BJ (cell line): ENCODE measurements at regions not wholly inside any gene's neighbourhood (a gene's known extent, or its start where the extent isn't known, plus 50 kb on each side); places are given as distances from the start of the nearest gene placed in this dataset. TPM values are rescaled to one million over a fixed set of nuclear protein-coding genes. Genes with fewer than 3 reads are reported as not detected.

Source experiments
- CTCF ChIA-PET: fragments of 350-600 bp; formaldehyde crosslinking; extraction: SDS; loops from one replicate; lab custom pipeline; 2021; ENCODE audit warnings: antibody characterized with exemption, inconsistent platforms; lab: Yijun Ruan, JAX
- POLR2A ChIA-PET: fragments of 300-600 bp; sonication (Branson Sonifier 250); formaldehyde crosslinking; extraction: SDS; loops from one replicate; lab custom pipeline; 2021; ENCODE audit warnings: antibody characterized with exemption; lab: Charles Lee
- DNase-seq: peaks from one replicate; pipeline ENCODE4 v3.0.0-alpha.2; 2011; ENCODE audit warnings: low read depth
- H3K27me3 ChIP-seq: 2 replicates; pipeline ENCODE4 v1.6.0; 2011; ENCODE audit warnings: low read length; ENCODE audit not compliant: control insufficient read depth, insufficient read depth
- H3K36me3 ChIP-seq: 2 replicates; pipeline ENCODE4 v1.5.1; 2011; ENCODE audit warnings: low read length; ENCODE audit not compliant: control insufficient read depth, insufficient read depth
- H3K4me3 ChIP-seq: 2 replicates; pipeline ENCODE4 v1.5.1; 2011; ENCODE audit warnings: low read depth, mild to moderate bottlenecking, control low read depth, low read length
- CTCF ChIP-seq: IDR thresholded peaks from 2 replicates; pipeline ENCODE4 v1.5.1; 2011; ENCODE audit warnings: low read depth, mild to moderate bottlenecking, control low read depth, inconsistent platforms, low read length, moderate library complexity; ENCODE audit not compliant: insufficient read depth
- small RNA-seq: library from RNA; depleted of rRNA; stranded (forward); fragments of <200 nt; gene quantifications from one replicate; pipeline ENCODE3, GENCODE V24; 2012; ENCODE audit warnings: low replicate concordance, low read depth; ENCODE audit not compliant: insufficient read length

GRCh38 chr18:54530285-54530684 lies 60.8 kb upstream of the DYNAP start:
- no peaks in the 10 kb centered on the region for H3K36me3 ChIP-seq
- H3K4me3 ChIP-seq: no peak overlapping the region
- TF ChIP-seq CTCF: no peak
- CTCF ChIA-PET: no interaction called here
- POLR2A ChIA-PET: no interaction called here
- no peaks in the 10 kb centered on the region for H3K27me3 ChIP-seq
- DNase-seq: no peak

- Histone ChIP-seq H3K36me3 (no peaks in the 10 kb centered on the region), H3K27me3 (no peaks in the 10 kb centered on the region), H3K4me3 (no peak overlapping the region)
- no peak for DNase-seq
- ChIA-PET CTCF (no interaction called here), POLR2A (no interaction called here)
- no peak for TF ChIP-seq CTCF
Observed at GRCh38 chr18:54531402-54532065, 59.5 kb upstream of the DYNAP start.

GRCh38 chr18:54532222-54532621 lies 58.8 kb upstream of the DYNAP start:
- ChIA-PET POLR2A (no interaction called here), CTCF (no interaction called here)
- Histone ChIP-seq H3K36me3 (no peaks in the 10 kb centered on the region), H3K27me3 (no peaks in the 10 kb centered on the region), H3K4me3 (no peak overlapping the region)
- DNase-seq: no peak
- TF ChIP-seq CTCF: no peak

- Histone ChIP-seq H3K27me3 (no peaks in the 10 kb centered on the region), H3K36me3 (no peaks in the 10 kb centered on the region), H3K4me3 (no peak overlapping the region)
- CTCF ChIA-PET: no interaction called here
- POLR2A ChIA-PET: no interaction called here
- TF ChIP-seq CTCF: no peak
- DNase-seq: no peak
Observed at GRCh38 chr18:54532962-54533361, 58.1 kb upstream of the DYNAP start.

Small RNAs in the stretch of these regions (small RNA-seq; reads per million reads assigned to genes)
- gene AC090897.1: not detected
